Mucosa of stomach (tissue), 1 donor: ENCODE measurements at regions not wholly inside any gene's neighbourhood (a gene's known extent, or its start where the extent isn't known, plus 50 kb on each side); places are given as distances from the start of the nearest gene placed in this dataset.
"Not testable (repeated sequence)": the region's sequence is repeated elsewhere in the genome, so short reads cannot be mapped to it uniquely, and the experiment has no call there.

ENCODE experiments used
- H3K27me3 ChIP-seq: one replicate; pipeline ENCODE4 v1.7.0; 2013; ENCODE audit warnings: mild to moderate bottlenecking, low read length; ENCODE audit not compliant: control insufficient read depth, insufficient read depth
- H3K36me3 ChIP-seq: one replicate; pipeline ENCODE4 v1.7.0; 2013; ENCODE audit warnings: low read length; ENCODE audit not compliant: control insufficient read depth, insufficient read depth
- H3K4me1 ChIP-seq: one replicate; pipeline ENCODE4 v1.7.0; 2013; ENCODE audit warnings: mild to moderate bottlenecking, low read length; ENCODE audit not compliant: control insufficient read depth, insufficient read depth
- H3K4me3 ChIP-seq: one replicate; pipeline ENCODE4 v1.7.0; 2013; ENCODE audit warnings: low read length
- H3K9ac ChIP-seq: one replicate; pipeline ENCODE4 v1.7.0; 2013; ENCODE audit warnings: mild to moderate bottlenecking, low read length, moderate library complexity
- H3K9me3 ChIP-seq: one replicate; pipeline ENCODE4 v1.7.0; 2013; ENCODE audit warnings: mild to moderate bottlenecking, low read length, moderate library complexity; ENCODE audit not compliant: control insufficient read depth
- donor health status: Pancreatic carcinoma.

GRCh38 chr10:8639486-8640185 is 585.1 kb downstream of the GATA3 start:
- H3K36me3 ChIP-seq: no peaks in the 10 kb centered on the region
- no peak overlapping the region for H3K4me3 ChIP-seq
- H3K27me3 ChIP-seq: no peaks in the 10 kb centered on the region
- H3K9ac ChIP-seq: no peak overlapping the region
- H3K9me3 ChIP-seq: no peaks in the 10 kb centered on the region
- no peaks in the 10 kb centered on the region for H3K4me1 ChIP-seq

GRCh38 chr10:8640301-8640700 is 585.8 kb downstream of the GATA3 start:
- Histone ChIP-seq H3K4me1 (no peaks in the 10 kb centered on the region), H3K4me3 (no peak overlapping the region), H3K9me3 (no peaks in the 10 kb centered on the region), H3K9ac (no peak overlapping the region), H3K36me3 (no peaks in the 10 kb centered on the region), H3K27me3 (no peaks in the 10 kb centered on the region)

- Histone ChIP-seq H3K27me3 (no peaks in the 10 kb centered on the region), H3K36me3 (no peaks in the 10 kb centered on the region), H3K9me3 (no peaks in the 10 kb centered on the region), H3K9ac (no peak overlapping the region), H3K4me3 (no peak overlapping the region), H3K4me1 (no peaks in the 10 kb centered on the region)
Observed at GRCh38 chr10:8640878-8641277, 586.4 kb downstream of the GATA3 start.

- H3K4me1 ChIP-seq: no peaks in the 10 kb centered on the region
- H3K36me3 ChIP-seq: no peaks in the 10 kb centered on the region
- no peak overlapping the region for H3K9ac ChIP-seq
- H3K27me3 ChIP-seq: no peaks in the 10 kb centered on the region
- no peaks in the 10 kb centered on the region for H3K9me3 ChIP-seq
- no peak overlapping the region for H3K4me3 ChIP-seq
Observed at GRCh38 chr10:8656261-8656660, 601.8 kb downstream of the GATA3 start.

GRCh38 chr10:8659982-8660381 is 605.5 kb downstream of the GATA3 start:
- Histone ChIP-seq H3K4me1 (no peaks in the 10 kb centered on the region), H3K36me3 (no peaks in the 10 kb centered on the region), H3K27me3 (no peaks in the 10 kb centered on the region), H3K9ac (no peak overlapping the region), H3K9me3 (no peaks in the 10 kb centered on the region), H3K4me3 (no peak overlapping the region)

GRCh38 chr10:8661886-8662285 is 607.4 kb downstream of the GATA3 start:
- H3K27me3 ChIP-seq: no peaks in the 10 kb centered on the region
- no peak overlapping the region for H3K9ac ChIP-seq
- H3K4me3 ChIP-seq: no peak overlapping the region
- H3K4me1 ChIP-seq: no peaks in the 10 kb centered on the region
- H3K9me3 ChIP-seq: no peaks in the 10 kb centered on the region
- no peaks in the 10 kb centered on the region for H3K36me3 ChIP-seq

GRCh38 chr10:8663131-8663530 is 608.6 kb downstream of the GATA3 start:
- Histone ChIP-seq H3K27me3 (no peaks in the 10 kb centered on the region), H3K9me3 (no peaks in the 10 kb centered on the region), H3K4me3 (no peak overlapping the region), H3K9ac (no peak overlapping the region), H3K36me3 (no peaks in the 10 kb centered on the region), H3K4me1 (no peaks in the 10 kb centered on the region)

GRCh38 chr10:8665322-8665721 is 610.8 kb downstream of the GATA3 start:
- Histone ChIP-seq H3K36me3 (no peaks in the 10 kb centered on the region), H3K4me3 (no peak overlapping the region), H3K27me3 (no peaks in the 10 kb centered on the region), H3K9ac (no peak overlapping the region), H3K4me1 (no peaks in the 10 kb centered on the region), H3K9me3 (no peaks in the 10 kb centered on the region)

- H3K27me3 ChIP-seq: no peaks in the 10 kb centered on the region
- no peaks in the 10 kb centered on the region for H3K4me1 ChIP-seq
- H3K4me3 ChIP-seq: no peak overlapping the region
- H3K9me3 ChIP-seq: no peaks in the 10 kb centered on the region
- H3K36me3 ChIP-seq: no peaks in the 10 kb centered on the region
- H3K9ac ChIP-seq: no peak overlapping the region
Observed at GRCh38 chr10:8670461-8670860, 616.0 kb downstream of the GATA3 start.

GRCh38 chr10:8674230-8674629 is 619.7 kb downstream of the GATA3 start:
- H3K9me3 ChIP-seq: no peaks in the 10 kb centered on the region
- no peak overlapping the region for H3K9ac ChIP-seq
- no peaks in the 10 kb centered on the region for H3K27me3 ChIP-seq
- no peaks in the 10 kb centered on the region for H3K36me3 ChIP-seq
- H3K4me1 ChIP-seq: no peaks in the 10 kb centered on the region
- no peak overlapping the region for H3K4me3 ChIP-seq

GRCh38 chr10:8677642-8678041 is 623.2 kb downstream of the GATA3 start:
- no peak overlapping the region for H3K9ac ChIP-seq
- no peaks in the 10 kb centered on the region for H3K27me3 ChIP-seq
- H3K9me3 ChIP-seq: no peaks in the 10 kb centered on the region
- no peaks in the 10 kb centered on the region for H3K4me1 ChIP-seq
- no peak overlapping the region for H3K4me3 ChIP-seq
- H3K36me3 ChIP-seq: no peaks in the 10 kb centered on the region

- not testable (repeated sequence) for H3K36me3 ChIP-seq
Observed at GRCh38 chr10:8684916-8685315, 630.4 kb downstream of the GATA3 start.

GRCh38 chr10:8688881-8689280 is 634.4 kb downstream of the GATA3 start:
- no peaks in the 10 kb centered on the region for H3K36me3 ChIP-seq
- no peak overlapping the region for H3K9ac ChIP-seq
- H3K27me3 ChIP-seq: no peaks in the 10 kb centered on the region
- H3K4me1 ChIP-seq: no peaks in the 10 kb centered on the region
- no peaks in the 10 kb centered on the region for H3K9me3 ChIP-seq
- no peak overlapping the region for H3K4me3 ChIP-seq

More at GRCh38 chr10:8684916-8685315, 630.4 kb downstream of the GATA3 start:
- not testable (repeated sequence) for H3K4me1 ChIP-seq, H3K9me3 ChIP-seq, H3K4me3 ChIP-seq, H3K9ac ChIP-seq, H3K27me3 ChIP-seq
